HG03342 (cell line): ENCODE measurements at regions not wholly inside any gene's neighbourhood (a gene's known extent, or its start where the extent isn't known, plus 50 kb on each side); places are given as distances from the start of the nearest gene placed in this dataset.

Experiments used
- ATAC-seq: cut with Tn5 transposase; IDR thresholded peaks from one replicate; pipeline ENCODE4 v1.9.1; 2021; ENCODE audit warnings: mild to moderate bottlenecking, moderate library complexity; ENCODE audit not compliant: unreplicated experiment

DNA sequence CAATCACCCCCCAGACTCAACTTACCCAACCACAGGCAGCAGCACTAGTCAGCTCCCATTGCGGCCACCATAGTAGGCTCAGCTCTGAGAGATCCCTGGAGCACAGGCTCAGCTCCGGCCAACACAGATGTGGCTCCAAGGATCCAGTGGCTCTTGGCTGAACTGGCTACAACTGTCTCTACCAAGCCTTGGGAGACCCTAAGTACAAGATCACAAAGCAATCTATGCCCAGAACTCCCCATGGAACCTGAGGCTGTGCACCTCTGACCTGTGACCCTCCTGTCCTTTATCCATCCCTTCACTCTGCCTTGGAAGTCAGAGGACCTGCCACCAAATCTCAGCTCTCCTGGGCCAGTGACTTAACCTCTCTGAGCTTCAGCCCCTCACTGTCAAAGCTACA is 61.8 kb upstream of the GJB5 start:
- ATAC-seq, result no peak

DNA sequence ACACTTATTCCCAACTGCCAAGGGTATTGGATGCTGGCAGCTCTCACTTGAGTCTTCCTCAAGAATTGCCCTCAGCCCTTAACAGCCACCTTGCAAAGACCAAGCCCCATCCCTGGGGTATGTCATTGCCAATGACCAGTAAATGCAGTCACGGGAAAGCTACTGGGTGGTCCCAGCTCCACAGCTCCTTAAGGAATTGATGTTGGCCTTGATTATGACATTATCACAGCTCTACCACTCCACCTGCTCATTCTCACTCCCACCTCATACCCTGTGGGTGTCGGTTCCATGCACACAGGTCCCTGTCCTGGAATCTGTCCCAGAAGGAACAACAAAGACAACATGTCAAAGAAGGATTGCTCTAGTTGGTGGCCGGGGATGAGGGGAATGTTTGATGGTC is 60.5 kb upstream of the GJB5 start:
- ATAC-seq, result no peak

DNA sequence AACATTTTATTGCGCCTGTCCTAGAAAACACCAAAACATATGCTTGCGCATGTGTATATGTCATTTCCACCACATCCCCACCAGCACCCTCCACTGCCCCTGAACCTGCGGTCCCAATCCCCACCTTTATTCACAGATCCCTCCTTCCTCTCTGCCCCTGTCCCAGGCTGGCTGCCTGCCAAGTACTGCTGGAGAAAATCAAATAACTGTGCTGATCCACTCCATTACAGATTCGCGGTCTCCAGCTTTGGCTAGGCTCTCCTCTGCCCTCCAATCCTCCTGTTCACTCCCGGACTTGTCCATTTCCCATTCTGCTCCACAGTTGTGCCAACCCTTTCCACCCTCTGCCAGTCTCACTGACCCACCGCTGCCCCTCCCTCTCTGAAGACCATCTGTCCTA is 59.3 kb upstream of the GJB5 start:
- no peak for ATAC-seq

DNA sequence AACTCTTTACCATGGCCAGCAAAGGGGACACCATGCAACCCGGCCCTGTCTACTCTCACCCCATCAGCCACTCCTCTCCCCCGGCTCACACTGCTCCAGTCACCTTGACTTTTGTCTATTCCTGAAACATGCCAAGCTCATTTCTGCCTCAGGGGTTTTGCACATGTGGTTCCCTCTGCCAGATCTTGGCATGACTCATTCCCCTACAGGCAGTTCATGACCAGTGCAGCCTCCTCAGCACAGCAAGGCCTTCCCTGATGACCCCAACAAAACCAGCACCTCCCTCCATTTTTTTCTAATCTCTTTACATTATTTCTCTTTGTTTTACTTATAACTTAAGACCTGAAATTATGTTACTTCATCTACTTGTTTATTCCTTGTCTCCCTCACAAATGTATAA is 58.6 kb upstream of the GJB5 start:
- no peak for ATAC-seq

DNA sequence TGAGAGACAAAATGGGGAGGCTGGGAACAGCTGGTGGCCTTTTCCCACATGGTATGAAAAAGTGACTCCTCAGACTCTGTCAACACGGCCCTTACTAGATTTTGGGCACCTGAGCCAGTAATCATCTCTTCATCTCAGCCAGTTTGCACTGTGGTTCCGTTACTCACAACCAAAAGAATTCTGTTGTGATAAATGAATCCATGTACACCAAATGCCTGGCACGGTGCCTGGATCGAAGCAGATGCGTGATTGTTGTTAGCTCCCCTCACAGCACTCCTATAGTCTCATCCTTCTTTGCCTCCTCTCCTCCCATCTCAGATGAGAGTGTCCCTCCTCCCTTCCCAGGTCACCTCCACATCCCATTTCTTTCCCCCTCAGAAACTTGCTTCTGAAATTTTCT is 57.9 kb upstream of the GJB5 start:
- ATAC-seq, result no peak

DNA sequence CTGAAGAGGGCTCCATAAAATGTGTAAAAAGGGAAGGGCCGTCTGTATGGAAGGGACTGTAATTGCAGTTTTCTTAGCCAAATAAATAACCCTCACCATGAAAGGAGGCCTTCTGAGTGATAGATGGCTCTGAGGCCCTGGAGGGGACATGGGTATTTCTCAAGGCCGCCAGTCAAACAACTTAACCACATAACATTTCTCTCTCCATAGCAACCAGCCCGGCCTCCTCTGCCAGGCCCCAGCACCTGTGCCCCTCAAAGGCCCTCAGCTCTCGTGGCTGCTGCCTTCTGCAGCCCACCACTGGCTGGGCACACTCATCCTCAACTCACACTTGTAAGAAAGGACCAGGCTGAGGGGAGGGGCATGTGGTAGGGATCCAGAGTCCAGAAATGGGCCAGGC is 57.0 kb upstream of the GJB5 start:
- ATAC-seq, result no peak

DNA sequence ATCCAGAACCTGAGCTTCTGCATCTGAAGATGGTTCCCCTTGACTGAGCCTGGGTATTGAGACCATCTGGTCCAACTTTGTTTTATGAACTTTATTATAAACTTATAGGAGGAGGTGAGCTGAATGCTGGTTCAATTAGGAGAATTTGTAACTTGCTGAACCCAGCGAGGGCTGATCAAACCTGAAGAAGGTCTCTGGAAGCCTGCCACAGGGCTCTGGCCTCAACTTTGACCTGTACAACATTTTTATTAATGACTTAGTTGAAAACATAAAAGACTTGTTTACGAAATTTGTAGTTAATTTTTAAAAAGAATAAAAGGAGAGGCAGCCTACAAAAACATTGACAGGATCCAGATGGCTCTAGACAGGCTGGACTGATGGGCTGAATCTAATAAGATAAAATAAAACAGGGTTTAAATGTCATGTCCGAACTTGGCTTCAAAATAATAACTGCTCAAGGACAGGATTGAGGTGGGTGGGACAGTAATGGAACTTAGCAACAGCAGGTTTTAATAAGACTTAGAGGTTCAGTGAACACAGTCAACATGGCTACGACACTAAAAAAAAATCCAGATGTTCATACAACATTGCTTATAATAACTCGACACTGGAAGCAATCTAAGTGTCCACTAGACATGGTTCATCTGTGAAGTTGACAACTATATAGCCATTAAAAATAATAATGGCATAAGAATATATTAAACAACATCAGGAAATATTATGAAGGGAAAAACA is 53.4 kb upstream of the GJB5 start:
- ATAC-seq, result no peak
